Colonic mucosa (tissue), 4 donors: ENCODE measurements at regions not wholly inside any gene's neighbourhood (a gene's known extent, or its start where the extent isn't known, plus 50 kb on each side); places are given as distances from the start of the nearest gene placed in this dataset.

ENCODE experiments used
- DNase-seq: peaks from one replicate; pipeline ENCODE4 v3.0.0-alpha.2; 2020
- H3K27ac ChIP-seq: fragments of 200-600 bp; one replicate; pipeline ENCODE4 v1.8.0; 2021
- H3K27me3 ChIP-seq: fragments of 200-600 bp; one replicate; pipeline ENCODE4 v1.8.0; 2021
- H3K36me3 ChIP-seq: fragments of 200-600 bp; one replicate; pipeline ENCODE4 v1.8.0; 2021
- H3K4me1 ChIP-seq: fragments of 200-600 bp; one replicate; pipeline ENCODE4 v1.8.0; 2021; ENCODE audit warnings: mild to moderate bottlenecking
- H3K4me3 ChIP-seq: fragments of 200-600 bp; one replicate; pipeline ENCODE4 v1.8.0; 2021
- H3K9ac ChIP-seq, 2 donors: one replicate each; pipeline ENCODE4 v1.7.0; 2013; ENCODE audit warnings: control low read depth in 2 of 2, low read depth in 2 of 2, low read length in 2 of 2
- H3K9me3 ChIP-seq: fragments of 200-600 bp; one replicate; pipeline ENCODE4 v1.8.0; 2021
- intact Hi-C: fragments of 100-400 bp; cut with DNase I; formaldehyde crosslinking; loops from one replicate; pipeline ENCODE4 v1.14.1; 2022
- TF ChIP-seq, protein P1 (sequence below): fragments of 200-600 bp; IDR thresholded peaks from one replicate; pipeline ENCODE4 v1.8.0; 2022; ENCODE audit warnings: antibody characterized with exemption, mild to moderate bottlenecking
- donor health status: healthy.
- donor health status: DM: no; HTN: no; CAD: no.
- donor health status: DM: no; HTN: no; CAD: no.

DNA sequence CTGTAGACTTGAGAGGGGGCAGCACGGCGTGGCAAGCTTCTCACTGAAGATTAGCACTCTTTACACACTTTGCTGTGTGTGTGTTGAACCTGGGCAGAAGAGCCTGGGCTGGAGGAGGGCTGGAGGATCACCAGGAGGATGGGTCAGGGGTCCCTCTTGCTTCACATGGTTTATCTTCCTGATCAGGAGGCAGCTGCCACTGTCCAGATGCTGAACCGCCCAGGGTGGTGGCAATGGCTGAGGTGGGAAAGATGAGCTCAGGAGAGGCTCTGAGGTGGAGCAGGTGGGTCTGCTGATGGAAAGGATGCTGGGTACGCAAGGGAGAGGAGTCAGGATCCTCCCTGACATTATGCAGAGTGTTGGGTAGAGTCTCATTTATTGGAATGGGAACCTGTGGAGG, 191.5 kb downstream of the RAMP3 start:
- H3K27me3 ChIP-seq: no peaks in the 10 kb centered on the region
- no peaks in the 10 kb centered on the region for H3K9me3 ChIP-seq
- TF ChIP-seq, protein P1, sequence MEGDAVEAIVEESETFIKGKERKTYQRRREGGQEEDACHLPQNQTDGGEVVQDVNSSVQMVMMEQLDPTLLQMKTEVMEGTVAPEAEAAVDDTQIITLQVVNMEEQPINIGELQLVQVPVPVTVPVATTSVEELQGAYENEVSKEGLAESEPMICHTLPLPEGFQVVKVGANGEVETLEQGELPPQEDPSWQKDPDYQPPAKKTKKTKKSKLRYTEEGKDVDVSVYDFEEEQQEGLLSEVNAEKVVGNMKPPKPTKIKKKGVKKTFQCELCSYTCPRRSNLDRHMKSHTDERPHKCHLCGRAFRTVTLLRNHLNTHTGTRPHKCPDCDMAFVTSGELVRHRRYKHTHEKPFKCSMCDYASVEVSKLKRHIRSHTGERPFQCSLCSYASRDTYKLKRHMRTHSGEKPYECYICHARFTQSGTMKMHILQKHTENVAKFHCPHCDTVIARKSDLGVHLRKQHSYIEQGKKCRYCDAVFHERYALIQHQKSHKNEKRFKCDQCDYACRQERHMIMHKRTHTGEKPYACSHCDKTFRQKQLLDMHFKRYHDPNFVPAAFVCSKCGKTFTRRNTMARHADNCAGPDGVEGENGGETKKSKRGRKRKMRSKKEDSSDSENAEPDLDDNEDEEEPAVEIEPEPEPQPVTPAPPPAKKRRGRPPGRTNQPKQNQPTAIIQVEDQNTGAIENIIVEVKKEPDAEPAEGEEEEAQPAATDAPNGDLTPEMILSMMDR: no peak
- no peak overlapping the region for H3K4me3 ChIP-seq
- H3K9ac ChIP-seq: no peak overlapping the region
- H3K27ac ChIP-seq: no peak overlapping the region
- intact Hi-C loops: no loop called here
- DNase-seq: no peak
- H3K4me1 ChIP-seq: no peaks in the 10 kb centered on the region
- H3K36me3 ChIP-seq: no peaks in the 10 kb centered on the region

DNA sequence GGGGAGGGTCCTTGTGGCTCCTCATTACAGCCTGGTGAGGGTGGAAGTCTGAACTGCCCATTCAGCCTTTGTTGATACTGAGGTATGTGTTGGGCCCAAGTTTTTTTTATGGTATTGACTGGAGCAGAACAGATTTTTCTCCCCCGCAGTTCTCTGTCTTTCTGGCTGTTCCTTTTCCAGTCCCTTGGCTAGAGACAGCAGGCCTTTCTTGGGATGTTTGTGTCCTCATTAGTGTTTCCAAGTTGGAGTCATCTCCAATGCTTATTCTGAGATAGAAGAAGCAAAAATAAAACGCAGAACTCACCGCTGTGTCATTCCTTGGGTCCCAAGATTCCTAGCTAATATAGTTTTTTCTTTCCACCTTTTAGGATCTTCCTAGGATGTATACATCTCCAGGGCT, 193.3 kb downstream of the RAMP3 start:
- no peak overlapping the region for H3K4me3 ChIP-seq
- no peaks in the 10 kb centered on the region for H3K4me1 ChIP-seq
- H3K27me3 ChIP-seq: no peaks in the 10 kb centered on the region
- intact Hi-C loops: no loop called here
- no peak for DNase-seq
- TF ChIP-seq, protein P1: no peak
- H3K9ac ChIP-seq: no peak overlapping the region
- H3K9me3 ChIP-seq: no peaks in the 10 kb centered on the region
- H3K36me3 ChIP-seq: no peaks in the 10 kb centered on the region
- no peak overlapping the region for H3K27ac ChIP-seq

DNA sequence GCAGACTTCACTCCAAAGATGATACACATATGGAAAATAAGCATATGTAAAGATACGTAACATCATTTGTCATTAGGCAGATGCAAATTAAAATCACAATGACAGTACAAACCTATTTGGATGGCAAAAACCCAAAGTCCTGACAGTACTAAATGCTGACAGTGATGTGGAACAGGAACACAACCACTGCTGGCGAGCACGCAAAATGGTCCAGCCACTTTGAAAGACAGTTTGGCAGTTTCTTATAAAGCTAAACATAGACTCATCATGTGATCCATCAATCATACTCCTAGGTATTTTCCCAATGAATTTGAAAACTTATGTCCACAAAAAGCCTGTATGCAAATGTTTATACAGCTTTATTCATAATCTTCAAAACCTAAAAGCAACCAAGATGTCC, 200.7 kb downstream of the RAMP3 start:
- Histone ChIP-seq H3K4me1 (no peaks in the 10 kb centered on the region), H3K27ac (no peak overlapping the region), H3K27me3 (no peaks in the 10 kb centered on the region), H3K9me3 (no peaks in the 10 kb centered on the region), H3K4me3 (no peak overlapping the region), H3K36me3 (no peaks in the 10 kb centered on the region), H3K9ac (no peak overlapping the region)
- intact Hi-C loops: no loop called here
- TF ChIP-seq, protein P1: no peak
- no peak for DNase-seq

DNA sequence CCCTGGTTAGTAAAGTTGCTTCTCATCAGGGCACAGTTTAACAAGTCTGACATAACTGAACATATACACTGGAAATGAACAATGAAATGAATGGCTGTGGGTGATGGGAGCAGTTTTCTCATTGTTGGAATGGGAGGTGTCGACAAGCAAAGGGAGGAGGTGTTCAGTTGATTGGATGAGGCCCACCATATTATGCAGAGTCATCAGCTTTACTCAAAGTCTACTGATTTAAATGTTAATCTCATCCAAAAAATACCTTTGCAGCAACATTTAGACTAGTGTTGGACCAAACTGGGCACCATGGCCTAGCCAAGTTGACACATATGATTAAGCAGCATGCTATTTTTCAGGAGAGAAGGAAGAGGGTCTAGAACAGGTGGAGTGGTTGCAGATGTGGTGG, 201.7 kb downstream of the RAMP3 start:
- no peak overlapping the region for H3K27ac ChIP-seq
- H3K4me1 ChIP-seq: no peaks in the 10 kb centered on the region
- TF ChIP-seq, protein P1: no peak
- no peaks in the 10 kb centered on the region for H3K9me3 ChIP-seq
- intact Hi-C loops: no loop called here
- no peak overlapping the region for H3K9ac ChIP-seq
- DNase-seq: no peak
- H3K36me3 ChIP-seq: no peaks in the 10 kb centered on the region
- H3K4me3 ChIP-seq: no peak overlapping the region
- no peaks in the 10 kb centered on the region for H3K27me3 ChIP-seq

DNA sequence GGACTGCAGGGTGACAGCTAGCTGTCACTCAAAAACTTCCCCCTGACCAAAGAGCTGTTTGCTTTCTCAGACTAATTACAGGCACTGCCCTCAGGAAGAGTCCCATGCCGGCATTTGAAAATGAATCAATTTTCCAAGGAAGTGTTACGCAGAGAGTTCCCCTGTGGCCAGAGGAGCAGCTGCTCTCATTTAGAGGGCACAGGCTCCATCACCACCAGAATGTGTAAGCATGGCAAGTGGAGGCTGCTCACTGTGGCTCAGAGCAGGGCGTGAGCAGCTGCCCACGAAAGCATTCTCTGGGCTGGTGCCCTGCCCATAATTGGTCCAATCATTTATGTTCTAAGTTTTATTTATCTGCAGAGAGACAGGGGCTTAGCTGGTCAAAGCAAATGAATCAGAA, 202.2 kb downstream of the RAMP3 start:
- Histone ChIP-seq H3K36me3 (no peaks in the 10 kb centered on the region), H3K9me3 (no peaks in the 10 kb centered on the region), H3K4me3 (no peak overlapping the region), H3K27me3 (no peaks in the 10 kb centered on the region), H3K27ac (no peak overlapping the region), H3K9ac (no peak overlapping the region), H3K4me1 (no peaks in the 10 kb centered on the region)
- TF ChIP-seq, protein P1: no peak
- intact Hi-C loops: no loop called here
- DNase-seq: no peak

DNA sequence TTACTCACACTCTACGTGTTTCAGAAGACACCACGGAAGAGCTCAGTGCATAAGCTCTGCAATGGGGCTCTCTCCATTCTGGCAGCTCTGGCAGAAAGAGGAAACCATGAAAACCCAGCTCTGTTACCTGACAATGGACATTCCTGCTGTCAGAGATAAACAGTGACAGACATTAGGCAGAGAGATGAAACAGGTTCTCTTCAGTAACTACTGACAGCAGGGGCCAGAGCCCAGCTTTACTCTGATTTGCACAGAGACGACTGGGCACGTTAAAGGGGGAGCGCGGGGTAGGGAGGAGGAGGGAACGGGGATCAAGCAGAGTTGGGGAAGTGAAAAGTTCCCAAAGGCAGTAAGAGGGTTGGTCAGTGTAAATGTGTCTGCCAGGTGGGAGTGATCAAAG, 206.1 kb downstream of the RAMP3 start:
- no peaks in the 10 kb centered on the region for H3K4me1 ChIP-seq
- DNase-seq: no peak
- no peaks in the 10 kb centered on the region for H3K27me3 ChIP-seq
- H3K27ac ChIP-seq: no peak overlapping the region
- no peak overlapping the region for H3K4me3 ChIP-seq
- TF ChIP-seq, protein P1: no peak
- no peaks in the 10 kb centered on the region for H3K9me3 ChIP-seq
- intact Hi-C loops: no loop called here
- no peaks in the 10 kb centered on the region for H3K36me3 ChIP-seq
- no peak overlapping the region for H3K9ac ChIP-seq
